ENCODE measurements at regions not wholly inside any gene's neighbourhood (a gene's known extent, or its start where the extent isn't known, plus 50 kb on each side); places are given as distances from the start of the nearest gene placed in this dataset.
A peak's percentile ranks its signal among the peaks of the same experiment; 100 is the strongest.

- no peak for TF ChIP-seq CTCF (IDR thresholded peaks at IDR 0.05; ENCODE audit: low read depth, low read length)
- no peak overlapping the region for H3K4me3 ChIP-seq (replicated peaks in 1 of 2; ENCODE audit: low read depth in 2 of 2, low read length in 2 of 2)
- DNase-seq (ENCODE audit: low read depth in 2 of 2), result no peak
Measured at GRCh38 chr4:37771771-37772170, 54.7 kb upstream of the PGM2 start.

- TF ChIP-seq CTCF (IDR thresholded peaks at IDR 0.05; ENCODE audit: low read depth, low read length), result no peak
- H3K4me3 ChIP-seq (replicated peaks in 1 of 2; ENCODE audit: low read depth in 2 of 2, low read length in 2 of 2), result no peak overlapping the region
- DNase-seq (ENCODE audit: low read depth in 2 of 2), result peak; percentile 54 to 71
Measured at GRCh38 chr4:37770016-37770415, 56.5 kb upstream of the PGM2 start.

GRCh38 chr4:37769391-37769989 lies 57.0 kb upstream of the PGM2 start:
- no peak for DNase-seq (ENCODE audit: low read depth in 2 of 2)
- no peak for TF ChIP-seq CTCF (IDR thresholded peaks at IDR 0.05; ENCODE audit: low read depth, low read length)
- H3K4me3 ChIP-seq (replicated peaks in 1 of 2; ENCODE audit: low read depth in 2 of 2, low read length in 2 of 2), result no peak overlapping the region

GRCh38 chr4:37767546-37767945 lies 58.9 kb upstream of the PGM2 start:
- no peak for TF ChIP-seq CTCF (IDR thresholded peaks at IDR 0.05; ENCODE audit: low read depth, low read length)
- DNase-seq (ENCODE audit: low read depth in 2 of 2), result peak; percentile 75 to 77
- no peak overlapping the region for H3K4me3 ChIP-seq (replicated peaks in 1 of 2; ENCODE audit: low read depth in 2 of 2, low read length in 2 of 2)

GRCh38 chr4:37767019-37767418 lies 59.5 kb upstream of the PGM2 start:
- H3K4me3 ChIP-seq (replicated peaks in 1 of 2; ENCODE audit: low read depth in 2 of 2, low read length in 2 of 2), result no peak overlapping the region
- TF ChIP-seq CTCF (IDR thresholded peaks at IDR 0.05; ENCODE audit: low read depth, low read length), result no peak

GRCh38 chr4:37765741-37766140 lies 60.7 kb upstream of the PGM2 start:
- no peak for TF ChIP-seq CTCF (IDR thresholded peaks at IDR 0.05; ENCODE audit: low read depth, low read length)
- H3K4me3 ChIP-seq (replicated peaks in 1 of 2; ENCODE audit: low read depth in 2 of 2, low read length in 2 of 2), result no peak overlapping the region
- no peak for DNase-seq (ENCODE audit: low read depth in 2 of 2)

More at GRCh38 chr4:37767019-37767418, 59.5 kb upstream of the PGM2 start:
- no peak for DNase-seq (ENCODE audit: low read depth in 2 of 2)

- H3K4me3 ChIP-seq (replicated peaks in 1 of 2; ENCODE audit: low read depth in 2 of 2, low read length in 2 of 2), result no peak overlapping the region
- no peak for DNase-seq (ENCODE audit: low read depth in 2 of 2)
- no peak for TF ChIP-seq CTCF (IDR thresholded peaks at IDR 0.05; ENCODE audit: low read depth, low read length)
Measured at GRCh38 chr4:37763831-37764230, 62.7 kb upstream of the PGM2 start.

All from cardiac fibroblast (primary cell).